LNCaP clone FGC (cell line): ENCODE measurements at regions not wholly inside any gene's neighbourhood (a gene's known extent, or its start where the extent isn't known, plus 50 kb on each side); places are given as distances from the start of the nearest gene placed in this dataset.

ENCODE experiments used
- DNase-seq: peaks from one replicate; pipeline ENCODE4 v3.0.0-alpha.2; 2011; ENCODE audit warnings: low read depth
- H3K4me3 ChIP-seq: 2 replicates; pipeline ENCODE4 v1.5.1; 2011; ENCODE audit warnings: mild to moderate bottlenecking, low read depth, low read length, control low read depth
- CTCF ChIP-seq: IDR thresholded peaks from 2 replicates; pipeline ENCODE4 v1.5.1; 2012; ENCODE audit warnings: mild to moderate bottlenecking; ENCODE audit not compliant: control insufficient read depth, insufficient read depth; ENCODE audit errors: extremely low read depth

GRCh38 chr9:12566404-12567090 lies 126.6 kb upstream of the TYRP1 start:
- no peak for TF ChIP-seq CTCF
- DNase-seq, result no peak
- no peak overlapping the region for H3K4me3 ChIP-seq

GRCh38 chr9:12584656-12585522 lies 108.3 kb upstream of the TYRP1 start:
- DNase-seq, result no peak
- no peak overlapping the region for H3K4me3 ChIP-seq
- TF ChIP-seq CTCF, result no peak

GRCh38 chr9:12595400-12595799 lies 97.8 kb upstream of the TYRP1 start:
- no peak for TF ChIP-seq CTCF

GRCh38 chr9:12604164-12604821 lies 88.9 kb upstream of the TYRP1 start:
- H3K4me3 ChIP-seq, result no peak overlapping the region
- TF ChIP-seq CTCF, result no peak
- DNase-seq, result no peak

More at GRCh38 chr9:12595400-12595799, 97.8 kb upstream of the TYRP1 start:
- no peak overlapping the region for H3K4me3 ChIP-seq
- no peak for DNase-seq

- no peak for DNase-seq
- TF ChIP-seq CTCF, result no peak
Measured at GRCh38 chr9:12612211-12612770, 80.9 kb upstream of the TYRP1 start.

GRCh38 chr9:12613071-12613470 lies 80.1 kb upstream of the TYRP1 start:
- H3K4me3 ChIP-seq, result no peak overlapping the region
- TF ChIP-seq CTCF, result no peak
- DNase-seq, result no peak

More at GRCh38 chr9:12612211-12612770, 80.9 kb upstream of the TYRP1 start:
- no peak overlapping the region for H3K4me3 ChIP-seq
